Body of pancreas (tissue), 4 donors: ENCODE measurements at regions not wholly inside any gene's neighbourhood (a gene's known extent, or its start where the extent isn't known, plus 50 kb on each side); places are given as distances from the start of the nearest gene placed in this dataset.

Experiments
- ATAC-seq: fragments of 150-250 bp; one replicate; pipeline ENCODE4 v1.9.1; 2016
- DNase-seq, 4 donors: peaks; one replicate each; pipeline ENCODE4 v3.0.0-alpha.2; 2019
- H3K27ac ChIP-seq, 4 donors: fragments of 200-600 bp; sonication (generic); 1 replicate in 3 of 4; 2 replicates in 1 of 4; pipeline versions ENCODE4 v1.5.1 to v1.6.1; 2016 to 2019; ENCODE audit warnings: mild to moderate bottlenecking in 1 of 4, mixed read lengths in 1 of 4, moderate library complexity in 1 of 4
- H3K27me3 ChIP-seq, 2 donors: fragments of 200-600 bp; sonication (generic); one replicate each; pipeline ENCODE4 v1.6.0; 2016; ENCODE audit warnings: mild to moderate bottlenecking in 1 of 2
- H3K36me3 ChIP-seq, 2 donors: fragments of 200-600 bp; sonication (generic); replicated peaks in 1 of 2; 2 replicates each; pipeline ENCODE4 v1.5.1; 2016; ENCODE audit warnings: low read depth in 2 of 2; ENCODE audit not compliant: insufficient read depth in 1 of 2
- H3K4me1 ChIP-seq: fragments of 200-600 bp; sonication (generic); one replicate; pipeline ENCODE4 v1.6.0; 2016
- H3K4me3 ChIP-seq, 2 donors: fragments of 200-600 bp; sonication (generic); 1 replicate in 1 of 2; 2 replicates in 1 of 2; pipeline ENCODE4 v1.5.1; 2016 to 2019
- H3K9me3 ChIP-seq, 3 donors: fragments of 200-600 bp; sonication (generic); 1 replicate in 2 of 3; 2 replicates in 1 of 3; pipeline ENCODE4 v1.5.1; 2016
- CTCF ChIP-seq, 7 experiments: fragments of 450-650 bp in 4 of 7; fragments of 200-600 bp in 3 of 7; sonication (generic) in 3 of 7; IDR thresholded peaks; one replicate each; pipeline ENCODE4 v1.5.1; 2016 to 2019; ENCODE audit warnings: antibody characterized with exemption in 7 of 7
- POLR2A ChIP-seq, 3 donors: fragments of 450-650 bp; IDR thresholded peaks; one replicate each; pipeline ENCODE4 v1.6.1; 2016; ENCODE audit warnings: antibody characterized with exemption in 3 of 3, mild to moderate bottlenecking in 2 of 3
- WGBS, 2 donors: methylation state at CpG; one replicate each; pipeline ENCODE4 v1.1.5; 2017; 5-methylcytosine and 5-hydroxymethylcytosine counted together
- intact Hi-C: fragments of 100-400 bp; cut with DNase I; formaldehyde crosslinking; loops from one replicate; pipeline ENCODE4 v1.15.1; 2023

GRCh38 chr17:72458301-72458700, 337.5 kb downstream of the SOX9 start:
- 88 to 93% methylated on average over 9 of the region's 9 CpGs for WGBS, 2 donors
- Histone ChIP-seq H3K27ac (peak overlapping the region in 2 of 4 donors; percentile 14 to 36), H3K4me1 (peaks cover 40% of the 10 kb centered on the region), H3K4me3 (no peak overlapping the region), H3K9me3 (no peaks in the 10 kb centered on the region), H3K27me3 (no peaks in the 10 kb centered on the region), H3K36me3 (no peaks in the 10 kb centered on the region)
- TF ChIP-seq CTCF (IDR thresholded peaks at IDR 0.05), result no peak
- TF ChIP-seq POLR2A (IDR thresholded peaks at IDR 0.05), result no peak
- DNase-seq (no peak), ATAC-seq (no peak)
- intact Hi-C loops, result no loop called here

- no peaks in the 10 kb centered on the region for H3K36me3 ChIP-seq
- ATAC-seq, result no peak
- DNase-seq, result peak in 1 of 4 donors; percentile 24
- H3K27me3 ChIP-seq, result no peaks in the 10 kb centered on the region
- H3K4me1 ChIP-seq, result peaks cover 63% of the 10 kb centered on the region
- H3K27ac ChIP-seq, result no peak overlapping the region
- no peaks in the 10 kb centered on the region for H3K9me3 ChIP-seq
- TF ChIP-seq CTCF (IDR thresholded peaks at IDR 0.05) (no peak), POLR2A (IDR thresholded peaks at IDR 0.05) (no peak)
- intact Hi-C loops, result no loop called here
- H3K4me3 ChIP-seq, result no peak overlapping the region
Measured at GRCh38 chr17:72460711-72461110, 339.9 kb downstream of the SOX9 start.

GRCh38 chr17:72461757-72462156, 340.9 kb downstream of the SOX9 start:
- no peaks in the 10 kb centered on the region for H3K27me3 ChIP-seq
- no peaks in the 10 kb centered on the region for H3K36me3 ChIP-seq
- intact Hi-C loops, result no loop called here
- H3K27ac ChIP-seq, result peak overlapping the region in 3 of 4 donors; percentile 64 to 93 (median 92)
- H3K4me3 ChIP-seq, result no peak overlapping the region
- DNase-seq (no peak), ATAC-seq (no peak)
- 68 to 74% methylated on average over 5 of the region's 5 CpGs for WGBS, 2 donors
- no peaks in the 10 kb centered on the region for H3K9me3 ChIP-seq
- no peak for TF ChIP-seq CTCF (IDR thresholded peaks at IDR 0.05)
- no peak for TF ChIP-seq POLR2A (IDR thresholded peaks at IDR 0.05)
- peaks cover 58% of the 10 kb centered on the region for H3K4me1 ChIP-seq

GRCh38 chr17:72462407-72462806, 341.6 kb downstream of the SOX9 start:
- no peak for ATAC-seq
- no peak for DNase-seq
- Histone ChIP-seq H3K9me3 (no peaks in the 10 kb centered on the region), H3K36me3 (no peaks in the 10 kb centered on the region), H3K27ac (peak overlapping the region; percentile 45 to 93 (median 78)), H3K27me3 (no peaks in the 10 kb centered on the region), H3K4me1 (peaks cover 58% of the 10 kb centered on the region), H3K4me3 (no peak overlapping the region)
- intact Hi-C loops, result no loop called here
- 17 to 56% methylated on average over 1 of the region's 1 CpG for WGBS, 2 donors
- TF ChIP-seq POLR2A (IDR thresholded peaks at IDR 0.05), result no peak
- TF ChIP-seq CTCF (IDR thresholded peaks at IDR 0.05), result no peak

GRCh38 chr17:72462814-72463213, 342.0 kb downstream of the SOX9 start:
- DNase-seq (no peak), ATAC-seq (no peak)
- Histone ChIP-seq H3K4me1 (peaks cover 62% of the 10 kb centered on the region), H3K27ac (peak overlapping the region; percentile 45 to 93 (median 78)), H3K27me3 (no peaks in the 10 kb centered on the region), H3K4me3 (no peak overlapping the region), H3K36me3 (no peaks in the 10 kb centered on the region), H3K9me3 (no peaks in the 10 kb centered on the region)
- TF ChIP-seq POLR2A (IDR thresholded peaks at IDR 0.05) (no peak), CTCF (IDR thresholded peaks at IDR 0.05) (no peak)
- intact Hi-C loops, result no loop called here
- 84 to 92% methylated on average over 4 of the region's 4 CpGs for WGBS, 2 donors
